K562 (cell line): ENCODE measurements at regions not wholly inside any gene's neighbourhood (a gene's known extent, or its start where the extent isn't known, plus 50 kb on each side); places are given as distances from the start of the nearest gene placed in this dataset.
A peak's percentile ranks its signal among the peaks of the same experiment; 100 is the strongest.

Experiments used
- BRD4 ChIP-seq: fragments of 200-600 bp; sonication (generic); IDR thresholded peaks from 2 replicates; pipeline ENCODE4 v1.6.1; 2017; ENCODE audit warnings: inconsistent platforms
- DDX20 ChIP-seq: fragments of 450-650 bp; IDR thresholded peaks from 2 replicates; pipeline ENCODE4 v1.6.1; 2016; ENCODE audit warnings: missing genetic modification characterization, low read depth, mild to moderate bottlenecking, missing compliant biosample characterization, moderate library complexity
- GATA2 ChIP-seq: sonication (generic); formaldehyde crosslinking; IDR thresholded peaks from 2 replicates; pipeline ENCODE4 v1.4.0; 2020; ENCODE audit warnings: mild to moderate bottlenecking, missing genetic modification reagents
- HIVEP1 ChIP-seq: fragments of 250-450 bp; sonication (Bioruptor Pico); IDR thresholded peaks from 2 replicates; pipeline ENCODE4 v1.4.0; 2020; ENCODE audit warnings: mild to moderate bottlenecking
- ILF3 ChIP-seq: fragments of 450-650 bp; IDR thresholded peaks from 2 replicates; pipeline ENCODE4 v1.6.1; 2018; ENCODE audit warnings: antibody characterized with exemption, mild to moderate bottlenecking, moderate library complexity, borderline replicate concordance
- MCM2 ChIP-seq: fragments of 450-650 bp; IDR thresholded peaks from 2 replicates; pipeline ENCODE4 v1.6.1; 2017; ENCODE audit warnings: low read depth, mild to moderate bottlenecking
- MIER1 ChIP-seq: fragments of 450-650 bp; IDR thresholded peaks from 2 replicates; pipeline ENCODE4 v1.6.1; 2016; ENCODE audit warnings: antibody characterized with exemption, mild to moderate bottlenecking, low read depth
- MTF1 ChIP-seq: fragments of 250-450 bp; sonication (Bioruptor Pico); IDR thresholded peaks from 2 replicates; pipeline ENCODE4 v1.9.0; 2021; ENCODE audit warnings: moderate library complexity, mild to moderate bottlenecking, inconsistent platforms, borderline replicate concordance
- NR3C1 ChIP-seq: sonication (generic); formaldehyde crosslinking; IDR thresholded peaks from 2 replicates; pipeline ENCODE4 v1.8.1; 2022; ENCODE audit warnings: missing genetic modification reagents
- PHB ChIP-seq: fragments of 250-450 bp; sonication (Bioruptor Pico); IDR thresholded peaks from 2 replicates; pipeline ENCODE4 v1.5.0; 2021
- RNF2 ChIP-seq: sonication (generic); IDR thresholded peaks from 2 replicates; pipeline ENCODE4 v1.6.1; 2016
- SIX5 ChIP-seq, 2 experiments: IDR thresholded peaks; 2 replicates each; pipeline ENCODE4 v1.6.1; 2011; ENCODE audit warnings: low read length in 2 of 2, borderline replicate concordance in 1 of 2, low read depth in 1 of 2, mild to moderate bottlenecking in 1 of 2, moderate library complexity in 1 of 2; ENCODE audit not compliant: insufficient read depth in 1 of 2
- SMAD4 ChIP-seq: fragments of 250-450 bp; sonication (Bioruptor Pico); conservative IDR thresholded peaks from 2 replicates; pipeline ENCODE4 v1.8.0; 2021; ENCODE audit warnings: inconsistent platforms, mild to moderate bottlenecking, moderate library complexity
- SRSF7 ChIP-seq: fragments of 200-400 bp; formaldehyde crosslinking; optimal IDR thresholded peaks from 2 replicates; pipeline ENCODE3; 2017; ENCODE audit warnings: mild to moderate bottlenecking, low read depth, low read length
- ZC3H4 ChIP-seq: sonication (generic); formaldehyde crosslinking; IDR thresholded peaks from 2 replicates; pipeline ENCODE4 v1.9.0; 2021; ENCODE audit warnings: missing genetic modification reagents, borderline replicate concordance
- ZEB2 ChIP-seq: fragments of 450-650 bp; IDR thresholded peaks from 2 replicates; pipeline ENCODE4 v1.6.1; 2016
- ZNF121 ChIP-seq: sonication (generic); formaldehyde crosslinking; conservative IDR thresholded peaks from 2 replicates; pipeline ENCODE4 v1.8.0; 2022; ENCODE audit warnings: missing genetic modification reagents
- ZNF24 ChIP-seq: fragments of 450-650 bp; IDR thresholded peaks from 2 replicates; pipeline ENCODE4 v1.6.1; 2016
- ZNF586 ChIP-seq: fragments of 450-650 bp; formaldehyde crosslinking; conservative IDR thresholded peaks from 2 replicates; pipeline ENCODE4 v1.4.0; 2020; ENCODE audit warnings: mild to moderate bottlenecking, moderate library complexity
- ZNF75A ChIP-seq: fragments of 450-650 bp; formaldehyde crosslinking; IDR thresholded peaks from 2 replicates; pipeline ENCODE4 v1.4.0; 2020; ENCODE audit warnings: mild to moderate bottlenecking
- TF ChIP-seq, protein P1 (sequence below), 2 experiments: fragments of 200-800 bp in 1 of 2; sonication (Bioruptor generic) in 1 of 2; sonication (generic) in 1 of 2; formaldehyde crosslinking in 1 of 2; IDR thresholded peaks in 1 of 2; conservative IDR thresholded peaks in 1 of 2; 2 replicates each; pipeline versions ENCODE4 v1.5.0 to v1.6.1; 2016 to 2020; ENCODE audit warnings: missing compliant biosample characterization in 1 of 2, missing genetic modification characterization in 1 of 2, missing genetic modification reagents in 1 of 2
- TF ChIP-seq, protein P2 (sequence below), 2 experiments: fragments of 450-650 bp in 1 of 2; sonication (generic) in 1 of 2; formaldehyde crosslinking in 1 of 2; IDR thresholded peaks; 2 replicates each; pipeline versions ENCODE4 v1.7.1 to v1.9.0; 2016 to 2022; ENCODE audit warnings: inconsistent platforms in 1 of 2, mild to moderate bottlenecking in 1 of 2, missing genetic modification reagents in 1 of 2

DNA sequence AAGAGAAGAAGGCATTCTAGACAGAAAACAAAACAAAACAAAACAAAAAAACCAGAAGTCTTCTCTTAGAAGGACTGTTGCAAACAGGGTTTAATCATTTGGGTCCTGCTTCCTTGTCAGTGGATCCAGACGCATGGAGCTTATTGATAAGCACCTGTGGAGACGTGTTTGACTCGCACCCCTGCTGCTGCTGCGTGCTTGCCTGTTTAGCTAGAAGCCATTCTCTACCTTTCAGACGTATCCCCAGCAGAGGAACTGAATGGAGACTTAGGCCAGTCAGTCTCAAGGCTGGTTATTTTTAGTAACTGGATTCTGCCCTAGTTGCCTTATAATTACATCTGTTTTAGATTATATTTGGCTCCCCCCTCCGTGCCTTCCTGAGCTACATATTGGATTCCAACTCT, 186.1 kb upstream of the EEA1 start (continued):
- no peak for TF ChIP-seq MCM2
- no peak for TF ChIP-seq ZNF586 (CRISPR knock-in tag)
- no peak for TF ChIP-seq ZNF75A (CRISPR knock-in tag)
- TF ChIP-seq HIVEP1 (CRISPR knock-in tag) = no peak
- TF ChIP-seq ILF3 = no peak
- TF ChIP-seq ZNF121 (CRISPR knock-in tag) = no peak
- TF ChIP-seq MIER1 = no peak
- peak; percentile 62; the same call in 1 of the 2 replicates for TF ChIP-seq RNF2
- peak; percentile 88 for TF ChIP-seq GATA2 (CRISPR knock-in tag)
- no peak for TF ChIP-seq BRD4
- TF ChIP-seq MTF1 (CRISPR knock-in tag) = no peak
- TF ChIP-seq, protein P1, sequence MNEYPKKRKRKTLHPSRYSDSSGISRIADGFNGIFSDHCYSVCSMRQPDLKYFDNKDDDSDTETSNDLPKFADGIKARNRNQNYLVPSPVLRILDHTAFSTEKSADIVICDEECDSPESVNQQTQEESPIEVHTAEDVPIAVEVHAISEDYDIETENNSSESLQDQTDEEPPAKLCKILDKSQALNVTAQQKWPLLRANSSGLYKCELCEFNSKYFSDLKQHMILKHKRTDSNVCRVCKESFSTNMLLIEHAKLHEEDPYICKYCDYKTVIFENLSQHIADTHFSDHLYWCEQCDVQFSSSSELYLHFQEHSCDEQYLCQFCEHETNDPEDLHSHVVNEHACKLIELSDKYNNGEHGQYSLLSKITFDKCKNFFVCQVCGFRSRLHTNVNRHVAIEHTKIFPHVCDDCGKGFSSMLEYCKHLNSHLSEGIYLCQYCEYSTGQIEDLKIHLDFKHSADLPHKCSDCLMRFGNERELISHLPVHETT (CRISPR knock-in tag; conservative IDR thresholded peaks at IDR 0.05 in 1 of 2, IDR thresholded peaks at IDR 0.05 in 1 of 2) = no peak
- TF ChIP-seq, protein P2, sequence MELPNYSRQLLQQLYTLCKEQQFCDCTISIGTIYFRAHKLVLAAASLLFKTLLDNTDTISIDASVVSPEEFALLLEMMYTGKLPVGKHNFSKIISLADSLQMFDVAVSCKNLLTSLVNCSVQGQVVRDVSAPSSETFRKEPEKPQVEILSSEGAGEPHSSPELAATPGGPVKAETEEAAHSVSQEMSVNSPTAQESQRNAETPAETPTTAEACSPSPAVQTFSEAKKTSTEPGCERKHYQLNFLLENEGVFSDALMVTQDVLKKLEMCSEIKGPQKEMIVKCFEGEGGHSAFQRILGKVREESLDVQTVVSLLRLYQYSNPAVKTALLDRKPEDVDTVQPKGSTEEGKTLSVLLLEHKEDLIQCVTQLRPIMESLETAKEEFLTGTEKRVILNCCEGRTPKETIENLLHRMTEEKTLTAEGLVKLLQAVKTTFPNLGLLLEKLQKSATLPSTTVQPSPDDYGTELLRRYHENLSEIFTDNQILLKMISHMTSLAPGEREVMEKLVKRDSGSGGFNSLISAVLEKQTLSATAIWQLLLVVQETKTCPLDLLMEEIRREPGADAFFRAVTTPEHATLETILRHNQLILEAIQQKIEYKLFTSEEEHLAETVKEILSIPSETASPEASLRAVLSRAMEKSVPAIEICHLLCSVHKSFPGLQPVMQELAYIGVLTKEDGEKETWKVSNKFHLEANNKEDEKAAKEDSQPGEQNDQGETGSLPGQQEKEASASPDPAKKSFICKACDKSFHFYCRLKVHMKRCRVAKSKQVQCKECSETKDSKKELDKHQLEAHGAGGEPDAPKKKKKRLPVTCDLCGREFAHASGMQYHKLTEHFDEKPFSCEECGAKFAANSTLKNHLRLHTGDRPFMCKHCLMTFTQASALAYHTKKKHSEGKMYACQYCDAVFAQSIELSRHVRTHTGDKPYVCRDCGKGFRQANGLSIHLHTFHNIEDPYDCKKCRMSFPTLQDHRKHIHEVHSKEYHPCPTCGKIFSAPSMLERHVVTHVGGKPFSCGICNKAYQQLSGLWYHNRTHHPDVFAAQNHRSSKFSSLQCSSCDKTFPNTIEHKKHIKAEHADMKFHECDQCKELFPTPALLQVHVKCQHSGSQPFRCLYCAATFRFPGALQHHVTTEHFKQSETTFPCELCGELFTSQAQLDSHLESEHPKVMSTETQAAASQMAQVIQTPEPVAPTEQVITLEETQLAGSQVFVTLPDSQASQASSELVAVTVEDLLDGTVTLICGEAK (IDR thresholded peaks at IDR 0.05) = no peak
- TF ChIP-seq, protein P2 (CRISPR knock-in tag; IDR thresholded peaks at IDR 0.05) = no peak
- TF ChIP-seq SMAD4 (CRISPR knock-in tag) = peak; percentile 90
- no peak for TF ChIP-seq ZC3H4 (CRISPR knock-in tag)
- no peak for TF ChIP-seq SRSF7
- TF ChIP-seq PHB = no peak
- no peak for TF ChIP-seq ZNF24
- TF ChIP-seq DDX20 (tag) = no peak
- TF ChIP-seq SIX5 (IDR thresholded peaks at IDR 0.05; ENCODE audit: borderline replicate concordance in 1 of 2, insufficient read depth in 1 of 2, low read depth in 1 of 2, low read length in 2 of 2) = no peak
- TF ChIP-seq NR3C1 (CRISPR knock-in tag) = no peak
- TF ChIP-seq ZEB2 = peak; percentile 79
